GM13976 (cell line): ENCODE measurements at regions not wholly inside any gene's neighbourhood (a gene's known extent, or its start where the extent isn't known, plus 50 kb on each side); places are given as distances from the start of the nearest gene placed in this dataset.

ENCODE experiments used
- DNase-seq: peaks from one replicate; pipeline ENCODE4 v3.0.0; 2012; ENCODE audit warnings: low spot score
- in situ Hi-C: fragments of 300-500 bp; cut with MboI; formaldehyde crosslinking; loops from one replicate; pipeline ENCODE4 v1.12.0; 2022; ENCODE audit warnings: low sequenced_read_pairs, mixed read lengths, inconsistent platforms; ENCODE audit not compliant: unreplicated experiment
- TF ChIP-seq, protein P1 (sequence below): IDR thresholded peaks from 2 replicates; pipeline ENCODE4 v1.5.1; 2012; ENCODE audit warnings: borderline replicate concordance, mild to moderate bottlenecking; ENCODE audit not compliant: insufficient read depth; ENCODE audit errors: extremely low read depth, missing control alignments, control extremely low read depth

- TF ChIP-seq, protein P1, sequence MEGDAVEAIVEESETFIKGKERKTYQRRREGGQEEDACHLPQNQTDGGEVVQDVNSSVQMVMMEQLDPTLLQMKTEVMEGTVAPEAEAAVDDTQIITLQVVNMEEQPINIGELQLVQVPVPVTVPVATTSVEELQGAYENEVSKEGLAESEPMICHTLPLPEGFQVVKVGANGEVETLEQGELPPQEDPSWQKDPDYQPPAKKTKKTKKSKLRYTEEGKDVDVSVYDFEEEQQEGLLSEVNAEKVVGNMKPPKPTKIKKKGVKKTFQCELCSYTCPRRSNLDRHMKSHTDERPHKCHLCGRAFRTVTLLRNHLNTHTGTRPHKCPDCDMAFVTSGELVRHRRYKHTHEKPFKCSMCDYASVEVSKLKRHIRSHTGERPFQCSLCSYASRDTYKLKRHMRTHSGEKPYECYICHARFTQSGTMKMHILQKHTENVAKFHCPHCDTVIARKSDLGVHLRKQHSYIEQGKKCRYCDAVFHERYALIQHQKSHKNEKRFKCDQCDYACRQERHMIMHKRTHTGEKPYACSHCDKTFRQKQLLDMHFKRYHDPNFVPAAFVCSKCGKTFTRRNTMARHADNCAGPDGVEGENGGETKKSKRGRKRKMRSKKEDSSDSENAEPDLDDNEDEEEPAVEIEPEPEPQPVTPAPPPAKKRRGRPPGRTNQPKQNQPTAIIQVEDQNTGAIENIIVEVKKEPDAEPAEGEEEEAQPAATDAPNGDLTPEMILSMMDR: no peak
- no peak for DNase-seq
- in situ Hi-C loops: no loop called here
These were observed 87.4 kb upstream of the BHLHE23 start for GRCh38 chr20:63093966-63094766.

DNA sequence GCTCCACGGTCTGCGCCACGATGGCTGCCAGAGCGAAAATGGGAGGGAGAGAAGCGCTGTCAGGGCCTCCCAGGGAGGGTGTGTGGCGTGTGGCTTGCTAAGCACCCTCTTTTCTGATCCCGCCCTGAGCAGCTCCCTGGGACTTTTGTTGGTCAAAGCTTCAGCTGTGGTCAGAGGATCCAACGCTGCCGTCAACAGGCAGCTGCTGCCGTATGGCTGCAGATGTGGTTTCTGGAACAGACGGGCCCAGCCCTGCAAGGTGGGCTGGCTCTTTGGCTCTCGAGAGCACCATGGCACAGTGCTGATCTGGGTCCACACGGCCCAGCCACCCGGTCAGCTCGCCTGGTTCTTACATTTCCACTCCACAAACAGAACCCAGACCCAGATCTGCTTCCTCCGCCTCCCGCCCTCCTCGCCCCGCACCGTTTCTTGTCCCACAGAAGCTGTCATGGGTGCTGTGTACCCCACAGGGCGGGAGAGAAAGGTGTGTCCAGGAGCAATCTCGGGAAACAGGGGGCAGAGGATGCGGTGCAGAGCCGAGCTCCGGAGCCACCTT is 86.0 kb upstream of the BHLHE23 start:
- TF ChIP-seq, protein P1: no peak
- DNase-seq: no peak
- in situ Hi-C loops: no loop called here

DNA sequence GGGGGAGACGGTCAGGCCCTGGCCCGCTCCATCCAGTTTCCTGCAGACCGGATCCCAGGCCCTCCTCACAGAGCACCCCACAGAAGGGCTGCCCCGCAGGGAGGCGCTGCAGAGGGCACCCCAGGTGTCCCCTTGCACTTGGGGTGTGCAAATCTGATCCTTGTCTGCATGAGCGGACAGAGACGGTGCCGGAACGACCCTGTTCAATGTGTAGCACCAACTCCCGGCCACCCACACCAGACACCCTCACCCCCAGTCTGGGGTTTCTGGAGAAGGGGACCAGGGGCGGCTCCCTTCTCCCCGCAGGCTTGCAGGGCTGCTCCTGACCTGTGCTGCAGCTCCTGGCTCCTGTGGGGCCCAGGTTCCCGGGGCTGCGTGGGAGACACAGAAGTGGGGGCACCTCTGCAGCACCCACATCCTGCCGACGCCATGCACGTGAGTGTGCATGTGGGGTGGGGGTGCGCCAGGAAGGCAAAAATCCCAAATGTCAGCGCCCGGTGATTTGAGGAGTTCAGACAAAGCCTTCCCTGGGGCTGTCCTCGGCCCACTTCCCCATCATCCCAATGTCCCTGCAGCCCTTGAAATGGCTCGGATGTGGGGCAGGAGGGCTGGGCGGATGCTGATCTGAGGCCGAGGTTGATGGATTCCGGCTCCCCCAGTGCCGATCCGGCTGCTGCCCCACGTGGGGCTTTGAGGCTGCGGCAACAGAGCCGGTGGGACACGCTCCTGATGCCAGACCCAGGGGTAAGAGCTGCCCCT is 85.3 kb upstream of the BHLHE23 start:
- in situ Hi-C loops: no loop called here
- DNase-seq: no peak
- TF ChIP-seq, protein P1: no peak

GRCh38 chr20:63090682-63091571 is 84.2 kb upstream of the BHLHE23 start:
- in situ Hi-C loops: no loop called here
- no peak for DNase-seq
- TF ChIP-seq, protein P1: no peak

DNA sequence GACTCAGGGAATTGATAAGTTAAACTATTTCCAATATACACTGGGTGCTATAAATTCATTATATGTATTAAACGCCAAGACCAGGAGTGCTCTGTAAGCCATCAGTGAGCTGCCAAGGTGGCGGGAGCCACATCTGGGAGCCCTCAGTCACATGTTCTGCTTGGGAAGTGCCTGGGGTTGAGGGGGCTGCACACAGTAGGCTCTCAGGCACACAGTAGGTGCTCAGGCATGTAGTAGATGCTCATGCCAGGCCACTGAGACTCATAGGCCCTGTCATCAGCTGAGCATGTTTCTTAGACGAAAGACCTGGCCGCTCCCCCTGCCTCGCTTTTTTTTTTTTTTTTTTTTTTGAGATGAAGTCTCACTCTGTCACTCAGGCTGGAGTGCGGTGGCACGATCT is 83.3 kb upstream of the BHLHE23 start:
- TF ChIP-seq, protein P1: no peak

More for the DNA sequence above, 83.3 kb upstream of the BHLHE23 start:
- no peak for DNase-seq
- in situ Hi-C loops: no loop called here
